ENCODE measurements at regions not wholly inside any gene's neighbourhood (a gene's known extent, or its start where the extent isn't known, plus 50 kb on each side); places are given as distances from the start of the nearest gene placed in this dataset.

- TF ChIP-seq CTCF (IDR thresholded peaks at IDR 0.05; ENCODE audit: low read depth, low read length) (no peak), POLR2A (IDR thresholded peaks at IDR 0.05; ENCODE audit: extremely low read depth, insufficient read length) (no peak)
Measured at GRCh38 chr15:20643829-20644425, 102.3 kb upstream of the GOLGA6L6 start.

Measured in NB4 (cell line).